D341Med (cell line): ENCODE measurements at regions not wholly inside any gene's neighbourhood (a gene's known extent, or its start where the extent isn't known, plus 50 kb on each side); places are given as distances from the start of the nearest gene placed in this dataset.

ENCODE experiments used
- DNase-seq: peaks from one replicate; pipeline ENCODE4 v3.0.0; 2012; ENCODE audit warnings: low spot score

- DNase-seq, result no peak
These were observed 51.0 kb upstream of the LHX8 start for GRCh38 chr1:75083223-75083622.

GRCh38 chr1:75083848-75084514 is 50.2 kb upstream of the LHX8 start:
- no peak for DNase-seq
